Uterus (tissue), 3 donors: ENCODE measurements at regions not wholly inside any gene's neighbourhood (a gene's known extent, or its start where the extent isn't known, plus 50 kb on each side); places are given as distances from the start of the nearest gene placed in this dataset.

Experiments used
- DNase-seq, 2 donors: peaks; one replicate each; pipeline ENCODE4 v3.0.0-alpha.2; 2019 to 2020
- H3K27ac ChIP-seq, 2 donors: fragments of 200-600 bp; sonication (generic); 1 replicate in 1 of 2; 2 replicates in 1 of 2; pipeline ENCODE4 v1.5.1; 2016 to 2018
- H3K27me3 ChIP-seq, 2 donors: fragments of 200-600 bp; sonication (generic); one replicate each; pipeline ENCODE4 v1.5.1; 2018 to 2019; ENCODE audit warnings: control low read depth in 1 of 2
- H3K36me3 ChIP-seq, 2 donors: fragments of 200-600 bp; sonication (generic); one replicate each; pipeline ENCODE4 v1.5.1; 2019; ENCODE audit warnings: control low read depth in 1 of 2
- H3K4me1 ChIP-seq, 2 donors: fragments of 200-600 bp; sonication (generic); one replicate each; pipeline ENCODE4 v1.5.1; 2018 to 2019; ENCODE audit warnings: control low read depth in 1 of 2
- H3K4me3 ChIP-seq, 2 donors: fragments of 200-600 bp; sonication (generic); 1 replicate in 1 of 2; 2 replicates in 1 of 2; pipeline ENCODE4 v1.5.1; 2018 to 2019; ENCODE audit warnings: mild to moderate bottlenecking in 1 of 2
- H3K9me3 ChIP-seq, 2 donors: fragments of 200-600 bp; sonication (generic); one replicate each; pipeline ENCODE4 v1.5.1; 2019; ENCODE audit warnings: control low read depth in 1 of 2
- POLR2A ChIP-seq, 2 donors: fragments of 450-650 bp; IDR thresholded peaks; one replicate each; pipeline ENCODE4 v1.6.1; 2016; ENCODE audit warnings: antibody characterized with exemption in 2 of 2, mild to moderate bottlenecking in 1 of 2, moderate library complexity in 1 of 2
- intact Hi-C: fragments of 100-400 bp; cut with DNase I; formaldehyde crosslinking; loops from one replicate; pipeline ENCODE4 v1.15.1; 2023; ENCODE audit warnings: low total_unique reads
- TF ChIP-seq, protein P1 (sequence below), 4 experiments: fragments of 200-600 bp in 2 of 4; fragments of 450-650 bp in 2 of 4; sonication (generic) in 2 of 4; IDR thresholded peaks; one replicate each; pipeline ENCODE4 v1.5.1; 2016 to 2019; ENCODE audit warnings: antibody characterized with exemption in 4 of 4, mild to moderate bottlenecking in 2 of 4, moderate library complexity in 1 of 4
- donor health status: DM: yes; HTN: yes; CAD: no.

DNA sequence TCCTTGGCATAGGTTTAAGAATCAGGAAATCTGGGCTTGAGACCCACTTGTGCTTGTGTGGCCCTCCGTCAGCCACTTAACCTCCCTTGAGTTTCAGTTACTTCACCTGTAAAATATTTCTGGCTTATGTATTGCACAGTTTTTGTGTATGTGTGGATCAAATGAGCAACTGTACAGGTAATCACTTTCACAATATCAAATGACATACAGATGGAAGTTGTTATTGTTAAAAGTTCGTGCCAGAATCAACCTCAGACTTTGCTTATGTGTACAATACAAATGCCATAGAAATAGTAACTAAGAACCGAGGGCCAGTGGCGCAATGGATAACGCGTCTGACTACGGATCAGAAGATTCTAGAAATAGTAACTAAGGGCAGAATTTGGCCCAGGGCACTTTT, 65.6 kb upstream of the KIF13A start:
- no peak for DNase-seq
- H3K4me3 ChIP-seq, result no peak overlapping the region
- no peaks in the 10 kb centered on the region for H3K4me1 ChIP-seq
- H3K27me3 ChIP-seq, result no peaks in the 10 kb centered on the region
- no peak for TF ChIP-seq POLR2A (IDR thresholded peaks at IDR 0.05)
- TF ChIP-seq, protein P1, sequence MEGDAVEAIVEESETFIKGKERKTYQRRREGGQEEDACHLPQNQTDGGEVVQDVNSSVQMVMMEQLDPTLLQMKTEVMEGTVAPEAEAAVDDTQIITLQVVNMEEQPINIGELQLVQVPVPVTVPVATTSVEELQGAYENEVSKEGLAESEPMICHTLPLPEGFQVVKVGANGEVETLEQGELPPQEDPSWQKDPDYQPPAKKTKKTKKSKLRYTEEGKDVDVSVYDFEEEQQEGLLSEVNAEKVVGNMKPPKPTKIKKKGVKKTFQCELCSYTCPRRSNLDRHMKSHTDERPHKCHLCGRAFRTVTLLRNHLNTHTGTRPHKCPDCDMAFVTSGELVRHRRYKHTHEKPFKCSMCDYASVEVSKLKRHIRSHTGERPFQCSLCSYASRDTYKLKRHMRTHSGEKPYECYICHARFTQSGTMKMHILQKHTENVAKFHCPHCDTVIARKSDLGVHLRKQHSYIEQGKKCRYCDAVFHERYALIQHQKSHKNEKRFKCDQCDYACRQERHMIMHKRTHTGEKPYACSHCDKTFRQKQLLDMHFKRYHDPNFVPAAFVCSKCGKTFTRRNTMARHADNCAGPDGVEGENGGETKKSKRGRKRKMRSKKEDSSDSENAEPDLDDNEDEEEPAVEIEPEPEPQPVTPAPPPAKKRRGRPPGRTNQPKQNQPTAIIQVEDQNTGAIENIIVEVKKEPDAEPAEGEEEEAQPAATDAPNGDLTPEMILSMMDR (IDR thresholded peaks at IDR 0.05), result no peak
- H3K36me3 ChIP-seq, result no peaks in the 10 kb centered on the region
- intact Hi-C loops, result loop anchor here (2.0 kb wide), 1 partner anchor 36 kb away; no protein-coding TSS in a partner anchor
- H3K9me3 ChIP-seq, result no peaks in the 10 kb centered on the region
- no peak overlapping the region for H3K27ac ChIP-seq

DNA sequence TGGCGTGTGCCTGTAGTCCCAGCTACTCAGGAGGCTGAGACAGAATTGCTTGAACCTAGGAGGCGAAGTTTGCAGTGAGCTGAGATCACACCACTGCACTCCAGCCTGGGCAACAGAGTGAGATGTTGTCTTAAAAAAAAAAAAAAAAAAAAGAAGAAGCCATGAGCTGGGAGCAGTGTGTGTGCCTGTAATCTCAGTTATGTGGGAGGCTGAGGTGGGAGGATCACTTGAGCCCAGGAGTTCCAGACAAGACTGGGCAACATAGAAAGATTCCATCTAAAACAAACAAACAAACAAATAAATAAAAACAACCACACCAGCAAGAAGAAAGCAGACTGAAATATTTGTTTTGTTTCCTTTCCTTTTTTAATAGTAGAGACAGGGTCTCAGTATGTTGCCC, 62.2 kb upstream of the KIF13A start:
- intact Hi-C loops, result no loop called here
- no peaks in the 10 kb centered on the region for H3K36me3 ChIP-seq
- H3K27ac ChIP-seq, result no peak overlapping the region
- TF ChIP-seq, protein P1 (IDR thresholded peaks at IDR 0.05), result no peak
- no peak for TF ChIP-seq POLR2A (IDR thresholded peaks at IDR 0.05)
- no peak overlapping the region for H3K4me3 ChIP-seq
- no peak for DNase-seq
- H3K9me3 ChIP-seq, result no peaks in the 10 kb centered on the region
- no peaks in the 10 kb centered on the region for H3K4me1 ChIP-seq
- no peaks in the 10 kb centered on the region for H3K27me3 ChIP-seq

DNA sequence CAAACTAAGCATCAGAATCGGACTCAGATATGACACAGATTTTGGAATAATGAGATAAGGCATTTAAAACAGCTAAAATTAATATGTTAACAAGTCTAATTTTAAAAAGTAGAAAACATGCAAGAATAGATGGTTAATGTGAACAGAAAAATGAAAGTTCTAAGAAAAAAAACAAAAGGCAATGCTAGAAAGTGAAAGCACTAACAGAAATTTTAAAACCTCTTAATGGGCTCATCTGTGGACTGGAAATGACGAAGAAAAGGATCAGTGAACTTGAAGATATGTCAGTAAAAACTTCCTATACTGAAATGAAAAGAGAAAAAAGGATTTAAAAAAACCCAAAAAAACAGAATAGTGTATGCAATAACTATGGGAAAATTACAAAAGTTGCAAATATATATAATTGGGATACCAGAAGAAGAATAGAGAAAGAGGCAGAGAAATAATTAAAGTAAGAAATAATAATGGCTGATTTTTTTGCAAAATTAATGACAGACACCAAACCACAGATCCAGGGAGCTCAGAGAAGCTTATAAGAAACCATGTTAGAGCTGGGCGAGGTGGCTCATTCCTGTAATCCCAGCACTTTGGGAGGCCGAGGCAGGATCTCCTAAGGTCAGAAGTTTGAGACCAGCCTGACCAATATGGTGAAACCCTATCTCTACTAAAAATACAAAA, 61.7 kb upstream of the KIF13A start:
- no peak for DNase-seq
- no peak overlapping the region for H3K27ac ChIP-seq
- H3K36me3 ChIP-seq, result no peaks in the 10 kb centered on the region
- H3K9me3 ChIP-seq, result no peaks in the 10 kb centered on the region
- no peak for TF ChIP-seq POLR2A (IDR thresholded peaks at IDR 0.05)
- TF ChIP-seq, protein P1 (IDR thresholded peaks at IDR 0.05), result no peak
- intact Hi-C loops, result no loop called here
- no peak overlapping the region for H3K4me3 ChIP-seq
- no peaks in the 10 kb centered on the region for H3K27me3 ChIP-seq
- H3K4me1 ChIP-seq, result no peaks in the 10 kb centered on the region

DNA sequence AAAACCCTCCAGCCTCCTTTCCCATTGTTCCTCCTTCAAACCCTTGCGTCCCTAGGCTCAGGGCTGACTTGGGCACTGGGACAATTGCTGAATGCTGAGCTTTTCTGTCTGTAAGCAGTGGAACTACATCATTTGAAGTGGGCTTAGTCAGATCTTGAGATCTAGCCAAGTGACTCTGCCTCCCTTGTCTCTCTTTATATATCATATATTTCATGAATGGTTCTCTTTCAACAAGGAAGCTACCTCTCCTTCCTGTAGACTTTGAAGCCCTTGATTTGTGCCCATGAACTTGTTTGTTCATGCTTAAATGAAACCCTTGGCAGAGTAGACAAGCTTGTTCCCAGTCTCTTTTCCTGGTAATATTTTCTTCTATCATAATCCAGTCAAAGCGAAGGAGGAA, 60.0 kb upstream of the KIF13A start:
- no peak for TF ChIP-seq POLR2A (IDR thresholded peaks at IDR 0.05)
- TF ChIP-seq, protein P1 (IDR thresholded peaks at IDR 0.05), result no peak
- Histone ChIP-seq H3K27ac (no peak overlapping the region), H3K9me3 (no peaks in the 10 kb centered on the region), H3K36me3 (no peaks in the 10 kb centered on the region), H3K4me1 (no peaks in the 10 kb centered on the region), H3K4me3 (no peak overlapping the region), H3K27me3 (no peaks in the 10 kb centered on the region)
- intact Hi-C loops, result no loop called here
- no peak for DNase-seq

DNA sequence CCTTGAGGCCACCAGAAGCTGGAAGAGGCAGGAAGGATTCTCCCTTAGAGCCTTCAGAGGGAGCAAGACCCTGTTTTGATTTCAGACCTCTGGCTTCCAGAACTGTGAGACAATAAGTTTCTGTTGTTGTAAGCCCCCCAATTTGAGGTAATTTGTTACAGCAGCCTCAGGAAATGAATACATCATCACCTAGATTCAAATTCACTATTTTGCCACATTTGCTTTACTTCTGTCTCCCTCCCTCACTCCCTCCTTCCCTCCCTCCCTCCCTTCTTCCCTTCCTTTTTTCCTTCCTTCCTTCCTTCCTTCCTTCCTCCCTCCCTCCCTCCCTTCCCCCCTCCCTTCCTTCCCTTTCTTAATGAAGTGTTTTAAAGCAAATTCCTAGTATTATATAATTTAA, 58.1 kb upstream of the KIF13A start:
- H3K27me3 ChIP-seq, result no peaks in the 10 kb centered on the region
- intact Hi-C loops, result no loop called here
- H3K4me1 ChIP-seq, result no peaks in the 10 kb centered on the region
- H3K36me3 ChIP-seq, result no peaks in the 10 kb centered on the region
- no peak overlapping the region for H3K27ac ChIP-seq
- no peaks in the 10 kb centered on the region for H3K9me3 ChIP-seq
- DNase-seq, result no peak
- no peak overlapping the region for H3K4me3 ChIP-seq
- TF ChIP-seq, protein P1 (IDR thresholded peaks at IDR 0.05), result no peak
- no peak for TF ChIP-seq POLR2A (IDR thresholded peaks at IDR 0.05)
